ENCODE measurements at regions not wholly inside any gene's neighbourhood (a gene's known extent, or its start where the extent isn't known, plus 50 kb on each side); places are given as distances from the start of the nearest gene placed in this dataset.

DNA sequence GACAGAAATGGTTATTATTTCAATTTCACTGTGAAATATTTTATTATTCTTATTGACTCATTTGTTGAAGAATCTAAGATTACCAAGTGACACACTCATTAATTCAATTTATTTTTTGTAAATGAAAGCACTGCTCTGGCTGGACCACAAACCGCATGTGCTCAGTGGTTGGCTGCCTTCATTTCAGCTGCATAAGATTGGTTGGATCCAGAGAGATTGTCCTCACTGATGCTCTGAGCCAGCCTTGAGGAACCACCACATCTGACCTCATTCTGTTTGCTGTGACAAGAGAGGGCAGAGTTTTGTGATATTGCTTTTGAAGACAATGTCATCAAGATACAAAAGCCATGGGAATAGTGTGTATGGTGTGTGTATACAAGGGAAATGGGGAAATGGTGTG lies 192.1 kb downstream of the CYRIA start:
- intact Hi-C loops (cut with DNase I; ENCODE audit: low total_unique reads), result no loop called here
- TF ChIP-seq, protein P1, sequence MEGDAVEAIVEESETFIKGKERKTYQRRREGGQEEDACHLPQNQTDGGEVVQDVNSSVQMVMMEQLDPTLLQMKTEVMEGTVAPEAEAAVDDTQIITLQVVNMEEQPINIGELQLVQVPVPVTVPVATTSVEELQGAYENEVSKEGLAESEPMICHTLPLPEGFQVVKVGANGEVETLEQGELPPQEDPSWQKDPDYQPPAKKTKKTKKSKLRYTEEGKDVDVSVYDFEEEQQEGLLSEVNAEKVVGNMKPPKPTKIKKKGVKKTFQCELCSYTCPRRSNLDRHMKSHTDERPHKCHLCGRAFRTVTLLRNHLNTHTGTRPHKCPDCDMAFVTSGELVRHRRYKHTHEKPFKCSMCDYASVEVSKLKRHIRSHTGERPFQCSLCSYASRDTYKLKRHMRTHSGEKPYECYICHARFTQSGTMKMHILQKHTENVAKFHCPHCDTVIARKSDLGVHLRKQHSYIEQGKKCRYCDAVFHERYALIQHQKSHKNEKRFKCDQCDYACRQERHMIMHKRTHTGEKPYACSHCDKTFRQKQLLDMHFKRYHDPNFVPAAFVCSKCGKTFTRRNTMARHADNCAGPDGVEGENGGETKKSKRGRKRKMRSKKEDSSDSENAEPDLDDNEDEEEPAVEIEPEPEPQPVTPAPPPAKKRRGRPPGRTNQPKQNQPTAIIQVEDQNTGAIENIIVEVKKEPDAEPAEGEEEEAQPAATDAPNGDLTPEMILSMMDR (IDR thresholded peaks at IDR 0.05), result no peak
- TF ChIP-seq POLR2A (IDR thresholded peaks at IDR 0.05), result no peak

DNA sequence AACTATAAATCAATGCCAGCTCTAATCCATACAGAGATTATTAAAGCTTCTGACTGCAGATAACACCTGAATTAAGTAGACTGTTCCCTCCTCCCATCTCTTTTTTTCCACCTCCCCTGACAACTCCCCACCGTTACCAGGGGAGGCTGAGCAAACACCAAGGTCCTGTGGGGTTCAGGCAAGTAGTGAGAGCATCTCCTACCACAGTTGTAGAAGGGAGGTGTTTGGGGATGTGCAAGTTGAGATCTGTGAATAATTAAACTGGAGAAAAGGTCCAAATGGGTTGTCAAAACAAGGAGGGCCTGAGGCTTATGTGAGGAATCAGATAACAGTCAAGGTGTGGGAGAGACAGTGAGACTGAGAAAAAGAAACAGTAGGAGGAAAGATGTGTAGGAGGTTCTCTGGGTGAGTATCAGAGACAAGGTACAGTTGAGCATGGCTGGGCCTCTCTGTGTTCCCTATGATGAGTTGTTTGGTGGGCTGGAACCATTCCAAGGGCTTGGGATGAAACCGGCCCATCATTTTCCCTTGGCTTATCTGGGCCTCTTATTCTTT lies 194.6 kb downstream of the CYRIA start:
- Histone ChIP-seq H3K9me3 (no peaks in the 10 kb centered on the region), H3K27ac (no peak overlapping the region), H3K27me3 (no peaks in the 10 kb centered on the region), H3K4me3 (no peak overlapping the region), H3K4me1 (no peaks in the 10 kb centered on the region), H3K36me3 (ENCODE audit: low read depth, missing control alignments) (no peaks in the 10 kb centered on the region)
- WGBS, 2 donors, result 54 to 63% methylated on average over 2 of the region's 2 CpGs
- DNase-seq, result no peak
- TF ChIP-seq, protein P1 (IDR thresholded peaks at IDR 0.05), result no peak
- no peak for TF ChIP-seq POLR2A (IDR thresholded peaks at IDR 0.05)
- intact Hi-C loops (cut with DNase I; ENCODE audit: low total_unique reads), result no loop called here

More for the DNA sequence above, 192.1 kb downstream of the CYRIA start:
- Histone ChIP-seq H3K4me1 (no peaks in the 10 kb centered on the region), H3K27ac (no peak overlapping the region), H3K9me3 (no peaks in the 10 kb centered on the region), H3K27me3 (no peaks in the 10 kb centered on the region), H3K36me3 (ENCODE audit: low read depth, missing control alignments) (no peaks in the 10 kb centered on the region), H3K4me3 (no peak overlapping the region)
- no peak for DNase-seq
- 95% methylated on average over 1 of the region's 1 CpG for WGBS, 2 donors

DNA sequence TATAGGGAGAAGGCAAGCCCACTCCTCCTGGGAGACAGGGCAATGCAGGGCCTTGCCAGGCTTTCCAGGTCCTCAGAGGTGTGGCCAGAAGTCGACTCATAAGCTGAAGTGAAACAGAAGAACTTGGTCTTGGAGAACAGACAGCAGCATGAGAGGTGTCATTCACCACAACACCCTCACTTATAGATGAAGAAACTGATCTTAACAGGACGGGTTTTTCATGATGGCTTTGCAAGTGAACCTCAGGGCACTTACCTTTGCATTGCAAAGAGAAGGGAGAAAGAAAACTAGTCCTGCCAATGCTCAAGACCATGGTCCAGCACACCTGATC lies 198.8 kb downstream of the CYRIA start:
- no peak overlapping the region for H3K27ac ChIP-seq
- H3K9me3 ChIP-seq, result no peaks in the 10 kb centered on the region
- intact Hi-C loops (cut with DNase I; ENCODE audit: low total_unique reads), result no loop called here
- no peaks in the 10 kb centered on the region for H3K27me3 ChIP-seq
- DNase-seq, result no peak
- no peak for TF ChIP-seq POLR2A (IDR thresholded peaks at IDR 0.05)
- TF ChIP-seq, protein P1 (IDR thresholded peaks at IDR 0.05), result no peak
- no peaks in the 10 kb centered on the region for H3K36me3 ChIP-seq (ENCODE audit: low read depth, missing control alignments)
- 77 to 92% methylated on average over 2 of the region's 2 CpGs for WGBS, 2 donors
- H3K4me3 ChIP-seq, result no peak overlapping the region
- no peaks in the 10 kb centered on the region for H3K4me1 ChIP-seq

DNA sequence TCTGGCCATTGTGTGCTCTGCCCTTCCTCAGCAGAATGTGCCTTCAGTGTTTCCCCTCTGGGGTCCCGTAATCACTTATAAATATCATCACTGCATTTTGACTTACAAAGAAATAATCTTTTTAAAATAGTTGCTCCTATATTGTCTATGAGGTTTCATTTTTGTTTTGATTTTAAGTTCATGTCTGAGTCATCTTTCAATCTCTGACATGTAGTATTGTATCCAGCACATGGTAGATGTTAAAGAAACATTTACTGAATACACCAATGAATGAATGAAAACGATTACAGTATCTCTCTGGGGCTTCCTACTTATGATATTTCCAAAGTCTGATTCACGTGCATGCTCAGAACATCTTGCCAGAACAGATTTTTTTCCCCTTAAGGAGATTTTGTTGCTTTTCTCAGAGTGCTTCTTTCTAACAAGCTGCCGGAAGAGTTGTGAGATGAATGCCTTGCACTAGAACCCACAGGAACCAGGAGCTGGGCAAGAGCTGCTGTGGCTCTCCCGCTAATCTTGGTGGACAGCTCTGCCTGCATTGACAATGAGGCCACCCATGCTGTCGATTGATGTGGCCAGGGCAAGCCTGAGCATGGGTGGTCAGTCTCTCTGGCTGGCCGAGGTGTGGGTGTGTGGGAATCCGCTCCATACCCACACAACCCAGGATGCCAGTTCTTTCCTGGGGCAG lies 199.4 kb downstream of the CYRIA start:
- Histone ChIP-seq H3K27me3 (no peaks in the 10 kb centered on the region), H3K27ac (no peak overlapping the region), H3K4me1 (no peaks in the 10 kb centered on the region), H3K9me3 (no peaks in the 10 kb centered on the region), H3K36me3 (ENCODE audit: low read depth, missing control alignments) (no peaks in the 10 kb centered on the region), H3K4me3 (no peak overlapping the region)
- 77 to 82% methylated on average over 7 to 8 of the region's 8 CpGs for WGBS, 2 donors
- DNase-seq, result no peak
- no peak for TF ChIP-seq POLR2A (IDR thresholded peaks at IDR 0.05)
- TF ChIP-seq, protein P1 (IDR thresholded peaks at IDR 0.05), result no peak
- intact Hi-C loops (cut with DNase I; ENCODE audit: low total_unique reads), result no loop called here

DNA sequence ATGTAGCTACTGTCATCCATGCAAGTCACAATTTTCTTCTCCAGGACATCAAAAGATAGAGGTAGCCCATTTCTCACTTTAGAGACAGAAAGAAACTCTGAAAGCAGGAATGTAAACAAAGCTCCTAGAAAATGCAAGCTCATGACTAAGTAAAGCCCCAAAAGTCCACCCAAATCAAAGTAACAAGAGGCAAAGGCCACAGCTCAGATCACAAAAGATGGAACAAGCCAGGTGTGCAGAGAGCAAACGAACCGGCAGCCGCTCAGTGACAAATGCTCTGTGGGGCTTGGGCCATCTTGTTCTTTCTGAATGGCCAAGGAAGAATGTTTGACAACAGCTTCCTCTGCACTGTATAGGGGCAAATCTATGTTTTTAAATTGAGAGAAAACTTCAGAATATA lies 201.0 kb downstream of the CYRIA start:
- intact Hi-C loops (cut with DNase I; ENCODE audit: low total_unique reads), result no loop called here
- TF ChIP-seq POLR2A (IDR thresholded peaks at IDR 0.05), result no peak
- TF ChIP-seq, protein P1 (IDR thresholded peaks at IDR 0.05), result no peak
- Histone ChIP-seq H3K36me3 (ENCODE audit: low read depth, missing control alignments) (no peaks in the 10 kb centered on the region), H3K4me1 (no peaks in the 10 kb centered on the region), H3K9me3 (no peaks in the 10 kb centered on the region), H3K27ac (no peak overlapping the region), H3K4me3 (no peak overlapping the region), H3K27me3 (no peaks in the 10 kb centered on the region)
- WGBS, 2 donors, result 84 to 90% methylated on average over 3 of the region's 3 CpGs
- no peak for DNase-seq
